ENCODE measurements at regions not wholly inside any gene's neighbourhood (a gene's known extent, or its start where the extent isn't known, plus 50 kb on each side); places are given as distances from the start of the nearest gene placed in this dataset.

DNA sequence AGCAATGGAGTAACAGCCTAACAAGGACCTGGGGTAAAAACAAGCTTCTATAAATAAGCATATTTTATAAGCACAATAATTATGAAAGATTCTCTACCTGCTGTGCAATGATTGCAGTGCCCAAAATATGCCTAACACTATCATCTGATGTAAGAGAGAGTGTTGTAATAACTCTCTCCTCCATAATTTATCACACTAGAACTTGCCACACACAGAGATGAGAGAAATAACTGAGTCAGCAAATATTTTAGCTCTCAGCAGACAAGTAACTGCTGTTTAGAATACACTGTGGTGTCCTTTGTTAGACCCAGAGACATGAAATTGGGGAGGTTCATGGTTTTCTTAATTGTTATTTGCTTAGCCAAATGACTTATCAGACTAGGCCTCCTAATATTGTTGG lies 105.3 kb upstream of the ACP3 start:
- Histone ChIP-seq H3K9me3 (no peaks in the 10 kb centered on the region), H3K27ac (peak overlapping the region; percentile 46), H3K4me1 (ENCODE audit: control insufficient read depth in 1 of 2, insufficient read depth in 1 of 2, low read depth in 1 of 2, low read length in 1 of 2) (peaks cover 23 to 33% of the 10 kb centered on the region in 2 experiments), H3K36me3 (no peaks in the 10 kb centered on the region), H3K4me3 (ENCODE audit: low read depth in 1 of 2, low read length in 1 of 2) (no peak overlapping the region), H3K27me3 (no peaks in the 10 kb centered on the region)
- TF ChIP-seq, protein P1, sequence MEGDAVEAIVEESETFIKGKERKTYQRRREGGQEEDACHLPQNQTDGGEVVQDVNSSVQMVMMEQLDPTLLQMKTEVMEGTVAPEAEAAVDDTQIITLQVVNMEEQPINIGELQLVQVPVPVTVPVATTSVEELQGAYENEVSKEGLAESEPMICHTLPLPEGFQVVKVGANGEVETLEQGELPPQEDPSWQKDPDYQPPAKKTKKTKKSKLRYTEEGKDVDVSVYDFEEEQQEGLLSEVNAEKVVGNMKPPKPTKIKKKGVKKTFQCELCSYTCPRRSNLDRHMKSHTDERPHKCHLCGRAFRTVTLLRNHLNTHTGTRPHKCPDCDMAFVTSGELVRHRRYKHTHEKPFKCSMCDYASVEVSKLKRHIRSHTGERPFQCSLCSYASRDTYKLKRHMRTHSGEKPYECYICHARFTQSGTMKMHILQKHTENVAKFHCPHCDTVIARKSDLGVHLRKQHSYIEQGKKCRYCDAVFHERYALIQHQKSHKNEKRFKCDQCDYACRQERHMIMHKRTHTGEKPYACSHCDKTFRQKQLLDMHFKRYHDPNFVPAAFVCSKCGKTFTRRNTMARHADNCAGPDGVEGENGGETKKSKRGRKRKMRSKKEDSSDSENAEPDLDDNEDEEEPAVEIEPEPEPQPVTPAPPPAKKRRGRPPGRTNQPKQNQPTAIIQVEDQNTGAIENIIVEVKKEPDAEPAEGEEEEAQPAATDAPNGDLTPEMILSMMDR (IDR thresholded peaks at IDR 0.05) = no peak

DNA sequence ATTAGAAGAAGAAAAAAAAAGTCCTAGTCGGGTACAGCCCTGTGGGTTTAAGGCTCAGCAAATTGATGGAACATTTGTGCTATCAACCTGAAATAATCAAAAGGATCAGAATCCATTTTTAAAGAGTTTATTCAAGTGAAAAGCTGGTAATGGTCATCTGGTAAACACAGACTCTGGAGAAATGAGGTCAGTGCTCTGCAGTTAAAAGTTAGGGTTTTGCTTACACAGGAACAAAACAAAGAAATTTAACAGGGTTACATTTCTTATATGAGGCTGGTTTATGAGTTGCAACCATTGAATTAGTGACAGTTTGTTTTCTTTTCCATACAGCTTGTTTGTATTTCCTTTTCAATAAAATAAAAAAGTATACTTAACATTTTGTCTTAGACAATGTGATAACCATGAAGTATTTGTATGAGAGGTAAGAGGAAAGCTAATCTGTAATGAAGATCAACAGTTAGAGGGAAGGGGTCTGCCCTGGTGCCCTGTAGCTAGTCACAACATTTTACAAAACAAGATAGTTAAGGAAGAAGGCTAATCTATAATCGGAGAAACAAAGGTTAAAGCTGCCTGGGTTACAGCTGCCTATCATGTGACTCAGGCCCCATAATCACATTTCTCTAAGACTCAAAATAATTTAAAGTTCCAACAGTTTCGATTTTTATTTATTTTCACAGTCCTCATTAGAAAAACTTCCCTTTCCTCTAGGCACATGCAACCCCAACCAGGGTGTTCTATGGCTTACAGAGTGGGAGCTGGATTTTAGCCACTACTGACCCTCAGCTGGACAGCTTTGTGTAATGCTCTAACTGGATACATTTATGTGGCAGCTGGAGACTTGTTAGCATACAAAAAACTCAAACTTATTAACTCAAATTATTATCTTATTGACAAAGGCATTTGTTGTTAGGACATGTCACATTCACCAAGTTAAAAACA lies 98.1 kb upstream of the ACP3 start:
- no peak overlapping the region for H3K4me3 ChIP-seq (ENCODE audit: low read depth in 1 of 2, low read length in 1 of 2)
- no peaks in the 10 kb centered on the region for H3K4me1 ChIP-seq (ENCODE audit: control insufficient read depth in 1 of 2, insufficient read depth in 1 of 2, low read depth in 1 of 2, low read length in 1 of 2)
- TF ChIP-seq, protein P1 (IDR thresholded peaks at IDR 0.05) = no peak
- H3K36me3 ChIP-seq = no peaks in the 10 kb centered on the region
- H3K27me3 ChIP-seq = no peaks in the 10 kb centered on the region
- no peaks in the 10 kb centered on the region for H3K9me3 ChIP-seq
- no peak overlapping the region for H3K27ac ChIP-seq

DNA sequence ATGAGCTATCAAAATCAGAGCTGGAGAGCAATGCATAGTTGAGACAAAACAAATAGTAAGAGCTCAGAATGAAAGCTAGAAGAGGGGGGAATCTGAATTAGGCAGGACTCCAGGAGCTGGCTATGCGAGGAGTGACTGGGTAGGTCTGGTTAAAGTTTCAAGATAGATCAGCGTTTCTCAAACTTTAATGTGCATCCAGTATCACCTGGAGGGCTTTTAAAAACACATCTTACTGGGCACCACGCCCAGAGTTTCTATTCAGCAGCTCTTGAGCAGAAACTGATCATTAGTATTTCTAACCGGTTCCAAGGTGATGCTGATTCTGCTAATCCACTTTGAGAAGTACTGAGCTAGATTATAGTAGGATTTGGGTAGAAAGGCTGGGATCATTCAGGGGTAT lies 96.2 kb upstream of the ACP3 start:
- no peak overlapping the region for H3K4me3 ChIP-seq (ENCODE audit: low read depth in 1 of 2, low read length in 1 of 2)
- H3K27ac ChIP-seq = no peak overlapping the region
- no peaks in the 10 kb centered on the region for H3K9me3 ChIP-seq
- H3K27me3 ChIP-seq = no peaks in the 10 kb centered on the region
- TF ChIP-seq, protein P1 (IDR thresholded peaks at IDR 0.05) = no peak
- H3K4me1 ChIP-seq (ENCODE audit: control insufficient read depth in 1 of 2, insufficient read depth in 1 of 2, low read depth in 1 of 2, low read length in 1 of 2) = no peaks in the 10 kb centered on the region
- H3K36me3 ChIP-seq = no peaks in the 10 kb centered on the region

DNA sequence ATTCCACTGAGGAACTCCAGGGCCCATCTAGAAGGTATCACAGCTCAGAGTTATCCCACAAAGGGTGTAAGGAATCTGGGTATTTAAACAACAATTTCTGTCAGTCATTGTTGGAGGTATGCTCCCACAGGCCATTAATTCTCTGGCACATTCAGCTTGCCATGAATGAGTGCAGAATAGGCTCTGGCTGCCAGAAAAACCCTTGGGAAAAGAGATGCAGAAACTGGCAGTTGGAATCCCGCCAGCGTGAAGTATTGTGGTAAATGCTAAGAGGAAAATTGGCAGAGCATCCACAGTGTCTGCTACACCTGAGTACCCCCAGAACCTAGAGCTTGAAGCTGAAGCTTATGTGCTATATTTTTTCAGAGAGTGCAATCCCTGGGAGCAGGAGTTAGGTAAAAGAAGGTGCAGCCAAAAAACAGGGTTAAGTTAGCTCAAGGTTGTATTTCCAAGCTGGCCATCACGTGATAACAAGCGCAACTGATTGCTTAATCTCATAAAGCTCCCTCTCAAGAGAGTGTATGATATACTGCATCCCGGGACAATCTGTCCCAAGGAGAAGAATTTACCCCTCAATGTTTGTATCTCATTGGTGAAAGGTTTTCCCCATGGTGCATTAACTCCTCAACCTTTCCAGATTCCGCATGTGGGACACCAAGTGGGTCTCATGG lies 94.2 kb upstream of the ACP3 start:
- Histone ChIP-seq H3K4me1 (ENCODE audit: control insufficient read depth in 1 of 2, insufficient read depth in 1 of 2, low read depth in 1 of 2, low read length in 1 of 2) (no peaks in the 10 kb centered on the region), H3K9me3 (no peaks in the 10 kb centered on the region), H3K36me3 (no peaks in the 10 kb centered on the region), H3K27ac (no peak overlapping the region), H3K27me3 (no peaks in the 10 kb centered on the region), H3K4me3 (ENCODE audit: low read depth in 1 of 2, low read length in 1 of 2) (no peak overlapping the region)
- TF ChIP-seq, protein P1 (IDR thresholded peaks at IDR 0.05) = no peak

DNA sequence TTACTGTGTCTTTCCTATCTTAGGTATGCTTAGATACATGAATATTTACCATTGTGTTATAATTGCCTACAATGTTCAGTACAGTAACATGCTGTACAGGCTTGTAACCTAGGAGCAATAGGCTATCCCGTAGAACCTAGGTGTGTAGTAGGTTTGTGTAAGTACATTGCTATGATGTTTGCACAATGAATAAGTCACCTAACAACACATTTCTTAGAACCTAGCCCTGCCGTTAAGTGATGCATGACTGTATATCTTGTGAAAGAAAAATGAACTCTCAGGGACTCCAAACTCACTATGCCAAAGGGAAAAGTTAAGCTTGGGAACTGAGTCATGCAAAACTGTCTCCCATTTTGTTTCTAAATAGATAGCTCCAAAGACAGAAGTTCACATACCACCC lies 91.5 kb upstream of the ACP3 start:
- no peaks in the 10 kb centered on the region for H3K27me3 ChIP-seq
- TF ChIP-seq, protein P1 (IDR thresholded peaks at IDR 0.05) = no peak
- no peaks in the 10 kb centered on the region for H3K4me1 ChIP-seq (ENCODE audit: control insufficient read depth in 1 of 2, insufficient read depth in 1 of 2, low read depth in 1 of 2, low read length in 1 of 2)
- H3K9me3 ChIP-seq = no peaks in the 10 kb centered on the region
- H3K4me3 ChIP-seq (ENCODE audit: low read depth in 1 of 2, low read length in 1 of 2) = no peak overlapping the region
- no peak overlapping the region for H3K27ac ChIP-seq
- H3K36me3 ChIP-seq = no peaks in the 10 kb centered on the region
